ENCODE measurements at regions not wholly inside any gene's neighbourhood (a gene's known extent, or its start where the extent isn't known, plus 50 kb on each side); places are given as distances from the start of the nearest gene placed in this dataset.

- H4K20me1 ChIP-seq (replicated peaks; ENCODE audit: control insufficient read depth, extremely low read depth, insufficient read depth, low read length), result no peaks in the 10 kb centered on the region
- FAIRE-seq (no peak), DNase-seq (ENCODE audit: low read depth, low spot score) (no peak)
- H3K4me2 ChIP-seq (ENCODE audit: insufficient read depth, low read length), result no peak overlapping the region
- H3K79me2 ChIP-seq (ENCODE audit: control insufficient read depth, insufficient read depth, low read length), result no peaks in the 10 kb centered on the region
- dilution Hi-C loops (cut with MboI; ENCODE audit: extremely low pct_ligation_motif_present, low sequenced_read_pairs), result no loop called here
- no peaks in the 10 kb centered on the region for H3K36me3 ChIP-seq (ENCODE audit: control insufficient read depth in 2 of 2, extremely low read depth in 1 of 2, insufficient read depth in 2 of 2, low read length in 2 of 2)
- no peaks in the 10 kb centered on the region for H3K9me3 ChIP-seq (replicated peaks; ENCODE audit: control insufficient read depth, insufficient read depth, low read length)
- no peaks in the 10 kb centered on the region for H3K27me3 ChIP-seq (ENCODE audit: control insufficient read depth in 2 of 2, insufficient read depth in 2 of 2, low read length in 2 of 2)
- no peaks in the 10 kb centered on the region for H3K9me1 ChIP-seq (replicated peaks; ENCODE audit: control insufficient read depth, extremely low read depth, insufficient read depth, low read length)
- no TSS peak for BruUV-seq (replicated peaks)
- POLR2A ChIA-PET, result no interaction called here
- no peak overlapping the region for H3K4me3 ChIP-seq (replicated peaks in 1 of 3; ENCODE audit: insufficient read depth in 1 of 3, low read depth in 1 of 3, low read length in 3 of 3)
- H3K9ac ChIP-seq (replicated peaks; ENCODE audit: extremely low read depth, insufficient read depth, low read length), result no peak overlapping the region
- no peak overlapping the region for H2AFZ ChIP-seq (ENCODE audit: low read depth, low read length)
- intact Hi-C loops (cut with micrococcal nuclease), result no loop called here
- no peaks in the 10 kb centered on the region for H3K4me1 ChIP-seq (ENCODE audit: control insufficient read depth, extremely low read depth, insufficient read depth, low read length)
- TF ChIP-seq MAX (IDR thresholded peaks at IDR 0.05; ENCODE audit: insufficient read depth, insufficient read length) (no peak), CTCF (IDR thresholded peaks at IDR 0.05; ENCODE audit: extremely low read depth in 1 of 2, insufficient read depth in 1 of 2, low read depth in 1 of 2, low read length in 2 of 2) (no peak)
- H3K27ac ChIP-seq (ENCODE audit: insufficient read depth, low read depth, low read length), result no peak overlapping the region
- CTCF ChIA-PET, result no interaction called here
Measured at GRCh38 chr2:184129073-184129472, 469.3 kb upstream of the ZNF804A start.

GRCh38 chr2:184137955-184138354, 460.4 kb upstream of the ZNF804A start:
- Histone ChIP-seq H3K79me2 (ENCODE audit: control insufficient read depth, insufficient read depth, low read length) (no peaks in the 10 kb centered on the region), H3K9me3 (replicated peaks; ENCODE audit: control insufficient read depth, insufficient read depth, low read length) (peaks cover 2% of the 10 kb centered on the region), H3K9ac (replicated peaks; ENCODE audit: extremely low read depth, insufficient read depth, low read length) (no peak overlapping the region), H3K4me3 (replicated peaks in 1 of 3; ENCODE audit: insufficient read depth in 1 of 3, low read depth in 1 of 3, low read length in 3 of 3) (no peak overlapping the region), H4K20me1 (replicated peaks; ENCODE audit: control insufficient read depth, extremely low read depth, insufficient read depth, low read length) (no peaks in the 10 kb centered on the region), H3K36me3 (ENCODE audit: control insufficient read depth in 2 of 2, extremely low read depth in 1 of 2, insufficient read depth in 2 of 2, low read length in 2 of 2) (no peaks in the 10 kb centered on the region), H3K4me1 (ENCODE audit: control insufficient read depth, extremely low read depth, insufficient read depth, low read length) (no peaks in the 10 kb centered on the region), H2AFZ (ENCODE audit: low read depth, low read length) (no peak overlapping the region), H3K4me2 (ENCODE audit: insufficient read depth, low read length) (no peak overlapping the region), H3K27me3 (ENCODE audit: control insufficient read depth in 2 of 2, insufficient read depth in 2 of 2, low read length in 2 of 2) (no peaks in the 10 kb centered on the region), H3K27ac (ENCODE audit: insufficient read depth, low read depth, low read length) (no peak overlapping the region), H3K9me1 (replicated peaks; ENCODE audit: control insufficient read depth, extremely low read depth, insufficient read depth, low read length) (no peaks in the 10 kb centered on the region)
- intact Hi-C loops (cut with micrococcal nuclease) (no loop called here), dilution Hi-C loops (cut with MboI; ENCODE audit: extremely low pct_ligation_motif_present, low sequenced_read_pairs) (no loop called here)
- FAIRE-seq, result no peak
- ChIA-PET POLR2A (no interaction called here), CTCF (no interaction called here)
- no TSS peak for BruUV-seq (replicated peaks)
- TF ChIP-seq POLR2A (IDR thresholded peaks at IDR 0.05; ENCODE audit: low read depth, low read length), result no peak
- no peak for TF ChIP-seq JUN (IDR thresholded peaks at IDR 0.05; ENCODE audit: borderline replicate concordance, insufficient read depth, insufficient read length, low read depth)
- no peak for TF ChIP-seq MAX (IDR thresholded peaks at IDR 0.05; ENCODE audit: insufficient read depth, insufficient read length)
- TF ChIP-seq MYC (IDR thresholded peaks at IDR 0.05; ENCODE audit: low read depth, low read length), result no peak
- no peak for TF ChIP-seq EZH2 (IDR thresholded peaks at IDR 0.05; ENCODE audit: borderline replicate concordance, low read depth, low read length, severe bottlenecking)
- TF ChIP-seq GATA2 (IDR thresholded peaks at IDR 0.05; ENCODE audit: insufficient read depth, insufficient read length, low read depth, low read length), result no peak
- TF ChIP-seq CTCF (IDR thresholded peaks at IDR 0.05; ENCODE audit: extremely low read depth in 1 of 2, insufficient read depth in 1 of 2, low read depth in 1 of 2, low read length in 2 of 2), result no peak
- no peak for TF ChIP-seq FOS (IDR thresholded peaks at IDR 0.05; ENCODE audit: borderline replicate concordance, insufficient read depth, low read length)
- TF ChIP-seq POLR2AphosphoS5 (IDR thresholded peaks at IDR 0.05; ENCODE audit: insufficient read depth, low read depth, low read length), result no peak
- DNase-seq (ENCODE audit: low read depth, low spot score), result no peak

All from endothelial cell of umbilical vein (primary cell).